SU-DHL-6 (cell line): ENCODE measurements at regions not wholly inside any gene's neighbourhood (a gene's known extent, or its start where the extent isn't known, plus 50 kb on each side); places are given as distances from the start of the nearest gene placed in this dataset.
A peak's percentile ranks its signal among the peaks of the same experiment; 100 is the strongest.

Source experiments
- CTCF ChIP-seq: fragments of 200-600 bp; sonication (generic); IDR thresholded peaks from one replicate; pipeline ENCODE4 v1.5.1; 2017; ENCODE audit warnings: antibody characterized with exemption, mild to moderate bottlenecking, low read length, moderate library complexity; ENCODE audit not compliant: insufficient read depth, poor library complexity, severe bottlenecking
- EZH2phosphoT487 ChIP-seq: fragments of 200-600 bp; sonication (generic), shearing (Covaris generic); conservative IDR thresholded peaks from 2 replicates; pipeline ENCODE4 v1.6.1; 2018; ENCODE audit warnings: mild to moderate bottlenecking, antibody characterized with exemption, low read length, moderate library complexity, mixed read lengths

GRCh38 chr2:220053919-220054318 is 426.5 kb downstream of the SLC4A3 start:
- TF ChIP-seq CTCF (peak; percentile 32), EZH2phosphoT487 (no peak)
